Vagina (tissue), 2 donors: ENCODE measurements at regions not wholly inside any gene's neighbourhood (a gene's known extent, or its start where the extent isn't known, plus 50 kb on each side); places are given as distances from the start of the nearest gene placed in this dataset.

Source experiments
- CTCF ChIP-seq, 3 experiments: fragments of 450-650 bp in 2 of 3; fragments of 200-600 bp in 1 of 3; sonication (generic) in 1 of 3; IDR thresholded peaks; one replicate each; pipeline ENCODE4 v1.5.1; 2017 to 2019; ENCODE audit warnings: antibody characterized with exemption in 3 of 3, mild to moderate bottlenecking in 2 of 3, moderate library complexity in 2 of 3
- POLR2A ChIP-seq, 2 donors: fragments of 450-650 bp; IDR thresholded peaks; one replicate each; pipeline ENCODE4 v1.6.1; 2017; ENCODE audit warnings: antibody characterized with exemption in 2 of 2, mild to moderate bottlenecking in 2 of 2, moderate library complexity in 2 of 2
- POLR2AphosphoS5 ChIP-seq, 2 donors: sonication (generic); formaldehyde crosslinking; IDR thresholded peaks; one replicate each; pipeline ENCODE4 v1.9.0; 2017; ENCODE audit warnings: antibody characterized with exemption in 2 of 2, mild to moderate bottlenecking in 2 of 2, low read depth in 1 of 2; ENCODE audit not compliant: insufficient read depth in 1 of 2

- no peak for TF ChIP-seq CTCF (IDR thresholded peaks at IDR 0.05)
- no peak for TF ChIP-seq POLR2A (IDR thresholded peaks at IDR 0.05)
- no peak for TF ChIP-seq POLR2AphosphoS5 (IDR thresholded peaks at IDR 0.05; ENCODE audit: insufficient read depth in 1 of 2, low read depth in 1 of 2)
These were observed 158.6 kb upstream of the NT5E start for GRCh38 chr6:85291326-85291725.
